Lung (tissue), 11 donors: ENCODE measurements at regions not wholly inside any gene's neighbourhood (a gene's known extent, or its start where the extent isn't known, plus 50 kb on each side); places are given as distances from the start of the nearest gene placed in this dataset.

Experiments used
- ATAC-seq: fragments of 200-7000 bp; cut with Tn5 transposase; one replicate; pipeline ENCODE4 v1.9.1; 2020; ENCODE audit warnings: moderate number of reproducible peaks; ENCODE audit not compliant: insufficient read depth, low FRiP score
- DNase-seq, 3 donors: peaks; one replicate each; pipeline ENCODE4 v3.0.0-alpha.2; 2013 to 2017
- H3K27ac ChIP-seq, 2 donors: one replicate each; pipeline ENCODE4 v1.5.1; 2013; ENCODE audit warnings: mild to moderate bottlenecking in 2 of 2, moderate library complexity in 2 of 2, control low read depth in 1 of 2, inconsistent platforms in 1 of 2, low read depth in 1 of 2, low read length in 1 of 2
- H3K27me3 ChIP-seq, 3 donors: one replicate each; pipeline ENCODE4 v1.5.1; 2013; ENCODE audit warnings: low read length in 2 of 3; ENCODE audit not compliant: control insufficient read depth in 3 of 3, insufficient read depth in 3 of 3
- H3K36me3 ChIP-seq, 4 donors: one replicate each; pipeline ENCODE4 v1.5.1; 2013; ENCODE audit warnings: low read length in 4 of 4, mild to moderate bottlenecking in 1 of 4, moderate library complexity in 1 of 4; ENCODE audit not compliant: control insufficient read depth in 4 of 4, insufficient read depth in 4 of 4
- H3K4me1 ChIP-seq, 5 donors: one replicate each; pipeline ENCODE4 v1.5.1; 2013; ENCODE audit warnings: low read length in 5 of 5, mild to moderate bottlenecking in 2 of 5, moderate library complexity in 1 of 5; ENCODE audit not compliant: control insufficient read depth in 5 of 5, insufficient read depth in 5 of 5
- H3K4me3 ChIP-seq: one replicate; pipeline ENCODE4 v1.5.1; 2013; ENCODE audit warnings: mild to moderate bottlenecking, control low read depth, moderate library complexity
- H3K9ac ChIP-seq, 2 donors: one replicate each; pipeline ENCODE4 v1.5.1; 2013; ENCODE audit warnings: low read length in 2 of 2, control low read depth in 1 of 2; ENCODE audit not compliant: insufficient read depth in 1 of 2
- H3K9me3 ChIP-seq, 4 donors: one replicate each; pipeline ENCODE4 v1.5.1; 2013; ENCODE audit warnings: low read length in 3 of 4, mild to moderate bottlenecking in 1 of 4, moderate library complexity in 1 of 4; ENCODE audit not compliant: control insufficient read depth in 4 of 4, insufficient read depth in 3 of 4
- CTCF ChIP-seq: IDR thresholded peaks from 2 replicates; pipeline ENCODE4 v1.5.1; 2012; ENCODE audit warnings: mild to moderate bottlenecking; ENCODE audit errors: control extremely low read depth, extremely low read depth
- WGBS, 2 donors: extraction: QIAGEN DNeasy Blood & Tissue Kit; methylation state at CpG; one replicate each; pipeline ENCODE4 v1.1.7; 2013; 5-methylcytosine and 5-hydroxymethylcytosine counted together
- donor health status: control.
- donor health status: control.
- donor health status: Bipolar disorder and iron deficiency.
- donor health status: healthy.
- donor health status: DM: yes; HTN: yes; CAD: no.

GRCh38 chr15:57821826-57822225 is 115.3 kb downstream of the POLR2M start:
- Histone ChIP-seq H3K27me3 (no peaks in the 10 kb centered on the region), H3K9me3 (no peaks in the 10 kb centered on the region), H3K4me1 (peaks cover 0 to 43% (median 4%) of the 10 kb centered on the region in 5 donors), H3K36me3 (no peaks in the 10 kb centered on the region), H3K27ac (no peak overlapping the region), H3K4me3 (no peak overlapping the region), H3K9ac (no peak overlapping the region)
- 57 to 58% methylated on average over 2 of the region's 2 CpGs for WGBS, 2 donors
- TF ChIP-seq CTCF, result no peak
- DNase-seq (no peak), ATAC-seq (no peak)

GRCh38 chr15:57823325-57823882 is 116.9 kb downstream of the POLR2M start:
- no peak overlapping the region for H3K27ac ChIP-seq
- WGBS, 2 donors, result 52 to 78% methylated on average over 6 of the region's 6 CpGs
- no peak for ATAC-seq

GRCh38 chr15:57824186-57824585 is 117.7 kb downstream of the POLR2M start:
- ATAC-seq, result no peak
- no peak for TF ChIP-seq CTCF
- Histone ChIP-seq H3K36me3 (no peaks in the 10 kb centered on the region), H3K9ac (no peak overlapping the region), H3K4me1 (peaks cover 0 to 60% (median 4%) of the 10 kb centered on the region in 5 donors), H3K9me3 (no peaks in the 10 kb centered on the region), H3K27me3 (no peaks in the 10 kb centered on the region), H3K4me3 (no peak overlapping the region), H3K27ac (peak overlapping the region in 1 of 2 donors; percentile 16)
- WGBS, 2 donors, result 79 to 87% methylated on average over 3 of the region's 3 CpGs
- DNase-seq, result no peak

More at GRCh38 chr15:57823325-57823882, 116.9 kb downstream of the POLR2M start:
- no peak overlapping the region for H3K4me3 ChIP-seq
- H3K36me3 ChIP-seq, result no peaks in the 10 kb centered on the region
- DNase-seq, result peak; percentile 87 to 99 (median 98)
- peaks cover 0 to 55% (median 4%) of the 10 kb centered on the region in 5 donors for H3K4me1 ChIP-seq
- no peak for TF ChIP-seq CTCF
- no peaks in the 10 kb centered on the region for H3K9me3 ChIP-seq
- H3K27me3 ChIP-seq, result no peaks in the 10 kb centered on the region
- no peak overlapping the region for H3K9ac ChIP-seq

GRCh38 chr15:57827021-57827420 is 120.5 kb downstream of the POLR2M start:
- H3K27ac ChIP-seq, result no peak overlapping the region
- no peak for DNase-seq
- H3K4me3 ChIP-seq, result no peak overlapping the region
- ATAC-seq, result no peak
- no peaks in the 10 kb centered on the region for H3K27me3 ChIP-seq
- H3K9ac ChIP-seq, result no peak overlapping the region
- H3K36me3 ChIP-seq, result no peaks in the 10 kb centered on the region
- H3K9me3 ChIP-seq, result no peaks in the 10 kb centered on the region
- peaks cover 0 to 55% (median 4%) of the 10 kb centered on the region in 5 donors for H3K4me1 ChIP-seq
- 76 to 86% methylated on average over 5 of the region's 5 CpGs for WGBS, 2 donors
- TF ChIP-seq CTCF, result no peak
